Omental fat pad (tissue), 3 donors: ENCODE measurements at regions not wholly inside any gene's neighbourhood (a gene's known extent, or its start where the extent isn't known, plus 50 kb on each side); places are given as distances from the start of the nearest gene placed in this dataset.
"Not testable (repeated sequence)": the region's sequence is repeated elsewhere in the genome, so short reads cannot be mapped to it uniquely, and the experiment has no call there.

Experiments
- ATAC-seq: fragments of 150-250 bp; one replicate; pipeline ENCODE4 v1.9.1; 2016; ENCODE audit warnings: mild to moderate bottlenecking, moderate library complexity; ENCODE audit not compliant: low FRiP score
- DNase-seq: peaks from one replicate; pipeline ENCODE4 v3.0.0-alpha.2; 2019; ENCODE audit warnings: low spot score
- TF ChIP-seq, protein P1 (sequence below), 3 donors: fragments of 450-650 bp; IDR thresholded peaks; one replicate each; pipeline ENCODE4 v1.5.1; 2016 to 2017; ENCODE audit warnings: antibody characterized with exemption in 3 of 3, mild to moderate bottlenecking in 3 of 3, moderate library complexity in 2 of 3

DNA sequence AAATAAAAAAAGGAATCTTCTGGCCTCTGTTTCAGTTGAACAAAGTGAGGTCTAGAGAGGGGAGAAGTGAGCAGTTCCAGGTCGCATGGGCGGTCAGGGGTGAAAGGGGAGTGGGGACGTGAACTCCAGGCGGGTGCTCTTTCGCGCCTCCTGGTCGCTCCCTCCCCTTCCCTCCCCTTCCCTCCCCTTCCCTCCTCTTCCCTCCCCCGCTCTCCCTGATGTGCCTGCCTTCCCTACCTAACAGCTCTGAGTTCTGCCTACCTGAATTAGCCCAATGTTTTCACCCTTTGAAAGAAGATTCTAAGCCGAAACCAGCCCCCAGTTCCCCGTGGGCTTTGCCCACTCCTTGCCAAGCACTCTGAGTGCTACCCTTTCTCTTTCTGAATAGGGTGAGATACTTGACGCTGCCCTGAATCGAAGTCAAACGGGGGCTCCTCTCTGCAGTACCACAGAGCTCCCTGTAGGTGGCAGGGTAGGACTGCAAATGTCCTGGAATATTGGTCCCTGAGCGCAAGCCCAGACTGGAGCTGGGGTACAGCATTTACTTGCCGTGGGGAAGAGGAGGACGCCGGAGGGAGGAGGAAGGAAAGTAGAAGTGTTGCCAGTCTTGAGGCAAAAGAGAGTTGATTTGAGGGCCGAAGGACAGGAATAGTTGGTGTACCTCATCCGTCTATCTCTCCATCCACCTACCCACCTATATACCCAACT is 214.4 kb downstream of the NPIPA7 start:
- peak; percentile 84 for ATAC-seq
- not testable (repeated sequence) for DNase-seq

DNA sequence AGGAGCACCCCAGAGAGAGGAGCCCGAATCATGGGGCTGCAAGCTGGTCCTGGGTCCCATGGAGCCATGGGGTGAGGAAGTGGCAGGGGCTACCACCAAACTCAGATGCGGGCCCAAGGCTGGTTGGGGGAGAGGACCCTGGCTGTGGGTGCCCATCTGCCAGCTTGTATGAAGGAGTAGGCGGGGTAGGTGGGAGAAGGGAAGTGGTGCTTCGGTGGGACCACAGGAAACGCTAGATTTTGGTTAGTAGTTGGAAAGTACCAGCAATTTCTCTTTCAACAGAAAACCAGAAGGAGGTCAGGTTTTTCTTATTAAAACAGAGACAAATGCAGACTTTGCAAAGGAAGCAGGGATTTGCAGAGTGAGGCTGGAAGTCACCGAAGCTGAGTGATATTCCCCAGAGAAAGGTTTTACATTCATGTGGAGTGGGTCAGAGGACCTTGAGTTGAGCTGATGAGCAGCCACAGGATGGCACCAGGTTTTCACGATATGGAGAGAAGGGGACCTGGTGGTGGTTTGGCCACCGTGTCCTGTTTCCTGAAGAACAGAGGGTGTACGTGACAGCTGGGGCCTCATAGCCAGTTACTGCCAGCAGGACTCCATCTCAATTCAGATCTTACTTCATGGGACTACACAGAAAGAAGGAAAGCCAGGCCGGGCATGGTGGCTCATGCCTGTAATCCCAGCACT is 216.2 kb downstream of the NPIPA7 start:
- ATAC-seq, DNase-seq: not testable (repeated sequence)

More for the DNA sequence above, 214.4 kb downstream of the NPIPA7 start:
- TF ChIP-seq, protein P1, sequence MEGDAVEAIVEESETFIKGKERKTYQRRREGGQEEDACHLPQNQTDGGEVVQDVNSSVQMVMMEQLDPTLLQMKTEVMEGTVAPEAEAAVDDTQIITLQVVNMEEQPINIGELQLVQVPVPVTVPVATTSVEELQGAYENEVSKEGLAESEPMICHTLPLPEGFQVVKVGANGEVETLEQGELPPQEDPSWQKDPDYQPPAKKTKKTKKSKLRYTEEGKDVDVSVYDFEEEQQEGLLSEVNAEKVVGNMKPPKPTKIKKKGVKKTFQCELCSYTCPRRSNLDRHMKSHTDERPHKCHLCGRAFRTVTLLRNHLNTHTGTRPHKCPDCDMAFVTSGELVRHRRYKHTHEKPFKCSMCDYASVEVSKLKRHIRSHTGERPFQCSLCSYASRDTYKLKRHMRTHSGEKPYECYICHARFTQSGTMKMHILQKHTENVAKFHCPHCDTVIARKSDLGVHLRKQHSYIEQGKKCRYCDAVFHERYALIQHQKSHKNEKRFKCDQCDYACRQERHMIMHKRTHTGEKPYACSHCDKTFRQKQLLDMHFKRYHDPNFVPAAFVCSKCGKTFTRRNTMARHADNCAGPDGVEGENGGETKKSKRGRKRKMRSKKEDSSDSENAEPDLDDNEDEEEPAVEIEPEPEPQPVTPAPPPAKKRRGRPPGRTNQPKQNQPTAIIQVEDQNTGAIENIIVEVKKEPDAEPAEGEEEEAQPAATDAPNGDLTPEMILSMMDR (IDR thresholded peaks at IDR 0.05): peak in 1 of 3 donors; percentile 4

DNA sequence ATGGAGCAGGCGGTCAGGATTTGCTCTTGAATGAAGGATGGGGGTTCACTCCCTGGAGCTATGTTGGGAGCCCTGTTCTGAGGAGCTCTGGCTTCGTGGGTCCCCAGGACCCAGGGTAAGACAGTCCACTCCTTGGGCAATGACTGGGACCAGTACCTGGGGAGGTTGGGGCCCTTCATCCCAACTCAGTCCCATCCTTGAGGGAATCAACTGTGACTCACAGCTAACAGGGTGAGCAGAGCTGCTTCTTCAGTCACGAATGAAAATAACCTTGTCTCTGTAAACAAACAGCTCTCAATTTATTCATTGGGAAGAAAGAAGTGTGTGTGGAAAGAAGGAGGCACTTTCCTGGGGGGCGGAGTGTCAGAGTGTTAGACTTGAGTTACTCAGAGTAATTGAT is 222.3 kb downstream of the NPIPA7 start:
- not testable (repeated sequence) for ATAC-seq

DNA sequence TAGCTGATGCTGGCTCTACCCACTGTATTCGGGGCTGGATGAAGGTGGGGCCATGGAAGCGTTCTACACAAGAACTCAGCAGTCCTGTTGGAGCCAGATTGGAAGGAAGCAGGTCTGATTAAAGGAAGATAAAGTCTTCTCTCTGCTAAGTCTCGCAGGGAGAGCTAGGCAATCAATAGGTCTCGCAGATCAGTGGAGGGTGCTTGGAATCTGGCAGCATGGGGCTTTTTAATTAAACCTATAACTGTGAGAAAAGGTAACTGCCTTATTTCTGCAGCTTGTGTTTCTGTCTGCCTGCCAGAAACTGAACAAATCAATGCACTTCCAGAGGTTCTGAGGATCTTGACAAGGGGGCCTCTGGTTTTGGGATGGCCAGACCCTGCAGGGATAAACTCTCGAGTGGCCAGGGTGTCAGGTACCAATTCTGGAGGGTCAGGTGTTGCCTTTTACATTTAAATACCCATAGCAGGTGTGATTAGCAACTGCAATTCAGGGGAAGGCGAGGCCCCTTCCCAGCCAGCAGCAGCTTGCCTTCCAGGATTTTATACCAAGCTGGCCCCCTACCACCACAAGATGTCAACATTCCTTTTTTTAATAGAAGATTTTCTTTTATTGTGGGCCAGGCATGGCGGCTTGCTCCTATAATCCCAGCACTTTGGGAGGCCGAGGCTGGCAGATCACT is 228.6 kb downstream of the NPIPA7 start:
- ATAC-seq, DNase-seq: not testable (repeated sequence)

More for the DNA sequence above, 222.3 kb downstream of the NPIPA7 start:
- not testable (repeated sequence) for DNase-seq

DNA sequence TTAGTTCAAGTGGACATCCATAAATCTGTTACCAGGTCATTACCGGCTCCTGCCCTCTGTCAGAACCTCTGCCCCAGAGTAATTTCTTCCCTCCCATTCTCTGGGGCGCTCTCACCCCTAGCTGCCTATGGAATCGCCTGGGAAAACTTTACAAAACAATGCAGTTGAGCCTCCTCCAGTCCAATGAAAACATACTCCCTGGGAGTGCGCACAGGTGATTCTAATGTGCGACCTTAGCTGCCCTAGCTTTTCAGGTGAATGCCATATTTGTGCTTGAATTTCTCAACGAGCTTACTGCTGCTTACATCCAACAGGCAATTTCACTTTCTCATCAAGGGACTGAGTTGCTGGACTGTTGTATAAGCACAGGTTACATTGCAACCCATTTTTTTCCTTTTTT is 230.7 kb downstream of the NPIPA7 start:
- not testable (repeated sequence) for DNase-seq, ATAC-seq

DNA sequence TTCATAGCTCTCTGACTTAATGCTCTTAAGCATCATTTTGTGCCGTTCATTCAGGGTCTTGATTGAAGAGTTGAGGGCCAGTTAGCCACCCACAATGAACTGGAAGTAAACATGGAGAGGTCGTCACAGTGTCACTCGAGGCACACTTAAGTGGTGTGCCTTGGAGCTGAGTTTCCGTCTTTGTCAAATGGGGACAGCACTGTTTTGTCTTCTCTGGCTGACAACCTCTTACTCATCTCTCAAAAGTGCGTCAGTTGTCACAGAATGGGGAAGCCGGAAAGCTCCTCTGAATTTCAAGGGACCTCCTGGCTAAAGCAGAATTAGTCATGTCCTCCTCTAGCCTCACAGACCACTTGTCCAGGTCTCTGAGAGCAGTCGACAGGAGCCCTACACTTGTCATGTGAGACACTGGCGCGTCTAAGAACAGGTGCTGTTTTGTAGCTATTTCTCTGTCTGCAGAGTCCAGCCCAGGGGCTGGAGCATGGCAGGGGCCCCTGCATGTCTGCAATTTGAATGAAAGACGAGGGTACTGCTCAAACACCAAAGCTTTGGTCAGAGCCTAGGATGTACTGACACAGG is 231.5 kb downstream of the NPIPA7 start:
- ATAC-seq, DNase-seq: not testable (repeated sequence)

DNA sequence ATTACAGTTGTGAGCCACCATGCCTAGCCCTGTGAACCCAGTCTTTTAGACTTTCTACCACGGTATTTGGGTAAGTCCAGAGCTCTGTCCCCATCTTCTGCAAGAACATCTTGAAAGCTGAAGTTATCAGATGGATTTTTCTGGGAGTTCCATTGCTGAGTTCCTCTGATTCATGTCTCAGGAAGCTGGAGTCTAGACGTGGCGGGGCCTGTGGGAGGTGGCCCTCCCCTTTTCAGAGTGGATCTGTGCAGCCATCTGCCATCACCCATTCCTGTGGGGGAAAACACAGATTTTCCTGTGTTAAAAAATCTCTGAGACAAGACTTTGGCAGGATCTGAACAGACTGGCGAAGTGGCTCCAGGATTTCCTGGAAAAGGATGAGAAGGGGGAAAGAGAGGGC is 234.3 kb downstream of the NPIPA7 start:
- DNase-seq, ATAC-seq: not testable (repeated sequence)

DNA sequence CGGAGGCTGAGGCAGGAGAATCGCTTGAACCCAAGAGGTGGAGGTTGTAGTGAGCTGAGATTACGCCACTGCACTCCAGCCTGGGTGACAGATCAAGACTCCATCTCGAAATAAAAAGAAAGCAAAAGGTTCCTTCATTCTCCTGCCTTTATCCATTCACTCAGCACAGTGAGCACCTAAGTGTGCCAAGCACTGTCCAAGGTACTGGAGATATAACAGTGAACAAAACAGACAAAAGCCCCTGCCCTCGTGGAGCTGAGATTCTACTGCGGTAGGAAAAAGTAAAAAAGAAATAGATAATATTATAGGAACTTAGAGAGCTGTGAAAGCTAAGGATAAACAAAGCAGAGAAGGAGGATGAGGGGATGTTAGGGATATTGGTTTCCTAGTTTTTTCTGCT is 235.5 kb downstream of the NPIPA7 start:
- not testable (repeated sequence) for ATAC-seq, DNase-seq

DNA sequence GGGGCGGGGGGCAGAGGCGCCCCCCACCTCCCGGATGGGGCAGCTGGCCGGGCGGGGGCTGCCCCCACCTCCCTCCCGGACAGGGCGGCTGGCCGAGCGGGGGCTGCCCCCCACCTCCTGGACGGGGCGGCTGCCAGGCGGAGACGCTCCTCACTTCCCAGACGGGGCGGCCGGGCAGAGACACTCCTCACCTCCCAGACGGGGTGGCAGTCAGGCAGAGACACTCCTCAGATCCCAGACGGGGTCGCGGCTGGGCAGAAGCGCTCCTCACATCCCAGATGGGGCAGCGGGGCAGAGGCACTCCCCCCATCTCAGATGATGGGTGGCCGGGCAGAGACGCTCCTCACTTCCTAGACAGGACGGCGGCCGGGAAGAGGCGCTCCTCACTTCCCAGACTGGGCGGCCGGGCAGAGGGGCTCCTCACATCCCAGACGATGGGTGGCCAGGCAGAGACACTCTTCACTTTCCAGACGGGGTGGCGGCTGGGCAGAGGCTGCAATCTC is 240.1 kb downstream of the NPIPA7 start:
- ATAC-seq: not testable (repeated sequence)

DNA sequence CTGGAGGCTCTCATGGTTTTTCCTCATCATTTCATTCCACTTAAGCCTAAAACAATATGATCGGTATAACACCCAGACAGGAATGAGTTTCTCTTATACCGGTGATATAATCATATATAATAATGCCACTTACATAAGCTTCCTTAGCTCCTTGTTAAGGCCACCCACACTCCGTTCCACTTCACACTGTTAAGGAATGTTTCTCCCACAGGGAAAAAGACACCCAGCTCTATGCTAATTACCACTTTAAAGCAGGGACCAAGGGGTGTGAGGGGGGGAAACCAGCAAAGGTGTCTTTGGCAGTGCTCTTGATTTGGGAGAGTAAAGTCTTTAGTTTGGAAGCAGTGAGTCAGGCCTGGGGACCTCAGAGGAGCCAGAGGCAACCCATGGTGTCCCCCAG is 245.4 kb downstream of the NPIPA7 start:
- DNase-seq, ATAC-seq: not testable (repeated sequence)

More for the DNA sequence above, 240.1 kb downstream of the NPIPA7 start:
- DNase-seq: not testable (repeated sequence)

DNA sequence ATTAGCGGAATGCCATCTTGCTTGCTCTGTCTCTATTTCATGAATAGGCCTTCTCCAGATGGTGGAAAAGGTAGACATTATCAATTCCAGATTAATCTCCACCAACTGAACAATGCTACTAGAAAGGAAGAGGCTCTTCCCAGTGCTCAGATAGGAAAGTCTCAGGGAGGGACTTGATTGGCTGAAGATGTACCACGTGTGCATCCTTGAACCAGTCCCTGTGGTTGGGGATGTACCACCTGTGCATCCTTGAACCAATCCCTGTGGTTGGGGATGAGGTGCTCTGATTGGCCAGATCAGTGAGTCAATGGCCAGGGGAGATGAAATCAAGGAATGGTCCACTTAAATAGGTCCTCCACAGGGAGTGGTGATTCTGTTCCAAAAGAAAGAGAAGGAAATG is 246.2 kb downstream of the NPIPA7 start:
- not testable (repeated sequence) for DNase-seq, ATAC-seq

DNA sequence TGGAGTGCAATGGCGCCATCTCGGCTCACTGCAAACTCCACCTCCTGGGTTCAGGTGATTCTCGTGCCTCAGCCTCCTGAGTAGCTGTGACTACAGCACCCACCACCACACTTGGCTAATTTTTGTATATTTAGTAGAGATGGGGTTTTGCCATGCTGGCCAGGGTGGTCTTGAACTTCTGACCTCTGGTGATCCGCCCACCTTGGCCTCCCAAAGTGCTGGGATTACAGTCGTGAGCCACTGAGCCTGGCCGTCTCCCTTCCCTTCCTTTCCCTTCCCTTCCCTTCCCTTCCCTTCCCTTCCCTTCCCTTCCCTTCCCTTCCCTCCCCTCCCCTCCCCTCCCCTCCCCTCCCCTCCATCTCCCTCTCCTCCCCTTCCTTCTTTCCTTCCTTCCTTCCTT is 248.9 kb downstream of the NPIPA7 start:
- ATAC-seq, DNase-seq: not testable (repeated sequence)

DNA sequence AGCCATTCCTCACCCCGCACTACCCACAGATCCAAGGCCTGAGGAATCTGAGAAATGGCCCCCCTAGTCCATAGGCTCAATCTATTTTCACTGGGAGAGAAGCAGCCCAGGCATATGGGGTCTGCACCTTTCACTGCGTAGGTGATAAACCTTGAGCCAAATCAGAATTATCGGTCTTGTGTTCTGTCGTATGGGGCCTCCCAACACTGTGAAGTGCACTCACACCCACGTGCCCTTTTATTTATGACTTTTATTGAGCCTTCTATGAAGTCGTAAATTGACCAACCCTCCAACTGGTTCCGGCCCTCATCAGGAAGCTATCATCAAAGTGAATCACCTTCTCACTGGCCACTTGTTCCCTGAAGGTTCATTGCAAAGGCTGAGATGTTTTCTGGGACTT is 259.3 kb downstream of the NPIPA7 start:
- not testable (repeated sequence) for DNase-seq, ATAC-seq

DNA sequence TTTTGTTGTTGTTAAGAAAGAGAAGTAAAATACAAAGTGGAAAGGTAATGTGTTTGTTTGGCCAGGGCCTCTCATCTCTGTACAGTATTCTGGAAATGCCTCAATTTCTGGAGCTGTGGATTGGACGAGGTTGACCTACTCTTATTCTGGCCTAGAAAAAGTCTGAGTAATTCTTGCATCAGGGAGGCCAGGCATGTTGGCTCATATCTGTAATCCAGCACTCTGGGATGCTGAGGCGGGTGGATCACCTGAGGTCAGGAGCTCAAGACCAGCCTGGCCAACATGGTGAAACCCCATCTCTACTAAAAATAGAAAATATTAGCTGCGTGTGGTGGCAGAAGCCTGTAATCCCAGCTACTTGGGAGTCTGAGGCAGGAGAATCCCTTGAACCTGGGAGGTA is 259.8 kb downstream of the NPIPA7 start:
- ATAC-seq, DNase-seq: not testable (repeated sequence)

DNA sequence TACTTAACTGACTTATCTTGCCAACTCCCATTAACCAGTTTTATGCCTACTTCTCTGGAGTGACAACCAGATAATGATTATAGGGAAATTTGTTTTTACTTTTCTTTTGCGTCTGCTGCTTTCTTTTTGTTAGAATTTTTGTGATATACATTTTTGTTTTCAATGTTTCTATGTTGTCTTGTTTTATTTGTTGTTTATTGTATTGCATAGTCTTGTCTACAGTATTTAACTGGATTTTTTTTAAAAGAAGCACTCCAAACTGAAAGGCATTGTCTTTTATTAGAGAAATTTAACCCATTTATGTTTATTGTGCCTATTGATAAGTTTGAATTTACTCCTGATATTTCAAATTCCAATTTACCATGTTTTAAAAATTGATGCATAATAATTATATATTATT is 264.9 kb downstream of the NPIPA7 start:
- not testable (repeated sequence) for DNase-seq, ATAC-seq

DNA sequence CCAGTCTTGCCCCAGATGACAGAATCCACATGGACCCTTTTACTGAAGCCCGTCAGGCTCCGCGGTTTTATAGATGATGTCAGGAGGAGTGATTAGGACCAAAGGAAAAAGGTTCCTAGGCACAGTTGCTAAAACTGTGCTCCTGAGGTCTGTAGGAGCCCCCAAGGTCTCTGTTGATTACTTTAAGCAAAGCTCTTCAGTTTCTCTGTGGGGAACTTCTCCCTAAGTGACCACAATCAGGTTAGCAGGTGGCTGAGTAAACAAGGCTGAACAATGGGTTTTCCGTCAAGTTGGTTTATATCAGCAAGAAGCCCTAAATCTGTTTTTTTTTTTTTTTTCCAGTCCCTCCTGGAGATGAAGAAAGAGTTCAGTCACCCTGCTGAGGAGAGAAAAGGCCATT is 269.1 kb downstream of the NPIPA7 start:
- ATAC-seq, DNase-seq: not testable (repeated sequence)

DNA sequence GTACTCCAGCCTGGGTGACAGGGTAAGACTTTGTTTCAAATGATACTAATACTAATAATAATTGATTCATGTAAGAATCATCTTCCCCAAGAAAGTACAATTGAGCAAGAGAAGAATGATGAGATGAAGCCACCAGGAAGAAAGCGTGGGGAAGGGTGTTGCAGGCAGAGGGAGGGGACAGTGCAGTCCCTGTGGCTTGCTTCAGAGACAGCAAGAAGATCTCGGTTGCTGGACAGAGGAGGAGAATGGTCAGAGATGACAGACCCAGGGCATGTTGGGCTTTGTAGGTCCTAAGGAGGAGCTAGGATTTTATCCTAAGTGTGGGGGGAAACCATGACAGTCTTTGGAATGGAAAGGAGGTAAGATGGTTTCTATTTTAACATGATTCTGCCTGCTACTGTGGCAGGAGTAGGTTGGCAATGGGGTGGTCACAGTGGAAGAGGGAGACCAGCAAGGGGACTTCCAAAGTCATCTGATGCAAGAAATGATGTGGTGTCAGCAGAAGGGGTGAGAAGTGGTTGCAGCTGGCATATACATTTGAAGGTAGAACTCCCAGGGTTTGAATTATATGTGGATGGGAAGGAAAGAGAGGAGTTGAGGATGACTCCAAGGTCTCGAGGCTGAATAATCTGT is 293.4 kb downstream of the NPIPA7 start:
- ATAC-seq, DNase-seq: not testable (repeated sequence)
